Astrocyte of the cerebellum (primary cell): ENCODE measurements at regions not wholly inside any gene's neighbourhood (a gene's known extent, or its start where the extent isn't known, plus 50 kb on each side); places are given as distances from the start of the nearest gene placed in this dataset.
A peak's percentile ranks its signal among the peaks of the same experiment; 100 is the strongest.

Source experiments
- DNase-seq: peaks from one replicate; pipeline ENCODE4 v3.0.0-alpha.2; 2011; ENCODE audit warnings: low read depth
- H3K4me3 ChIP-seq: 2 replicates; pipeline ENCODE4 v1.5.1; 2011; ENCODE audit warnings: mild to moderate bottlenecking, low read depth, low read length, moderate library complexity
- in situ Hi-C: cut with HindIII; loops from 2 replicates; pipeline ENCODE4 v1.10.0; 2017; ENCODE audit warnings: low sequenced_read_pairs
- TF ChIP-seq, protein P1 (sequence below): IDR thresholded peaks from 2 replicates; pipeline ENCODE4 v1.5.1; 2012; ENCODE audit warnings: low read length, low read depth, moderate library complexity, mild to moderate bottlenecking; ENCODE audit errors: missing control alignments

DNA sequence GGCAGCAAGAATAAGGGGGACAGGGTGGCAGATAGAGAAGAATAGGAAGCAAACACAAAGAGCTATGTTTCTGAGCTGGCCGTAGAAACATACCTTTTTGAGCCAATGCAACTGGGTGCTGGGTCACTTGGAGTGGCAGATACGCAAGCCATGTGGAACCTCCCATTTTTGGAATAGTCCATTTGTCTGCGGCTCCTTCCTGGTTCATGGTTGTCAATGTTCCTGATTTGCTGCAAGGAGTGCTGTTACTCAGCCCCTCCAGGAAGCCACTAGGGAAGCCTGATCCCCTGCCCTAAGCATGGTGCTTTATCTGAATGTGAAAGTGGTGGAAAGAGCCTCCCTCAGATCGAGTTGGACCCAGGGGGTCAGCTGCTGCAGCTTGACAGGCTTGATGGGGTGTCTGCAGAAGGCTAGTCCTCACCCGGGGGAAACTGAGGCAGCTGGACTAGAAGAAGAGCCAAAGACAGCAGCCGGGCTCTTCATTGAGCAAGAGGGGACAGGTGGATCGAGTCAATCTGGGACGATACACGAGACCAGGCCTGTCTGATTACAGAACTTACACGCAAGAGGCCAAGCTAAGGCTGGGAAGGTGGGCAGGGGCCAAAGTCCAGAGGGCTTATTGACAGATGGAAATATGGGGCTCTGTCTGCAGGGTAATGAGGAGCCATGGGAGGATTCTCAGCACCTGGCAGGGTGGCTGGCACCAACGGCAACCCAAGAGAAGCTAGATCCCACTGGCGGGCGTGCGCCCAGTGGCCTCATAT, 57.4 kb upstream of the CTNNBL1 start:
- no peak for DNase-seq
- no peak overlapping the region for H3K4me3 ChIP-seq
- in situ Hi-C loops, result no loop called here
- TF ChIP-seq, protein P1, sequence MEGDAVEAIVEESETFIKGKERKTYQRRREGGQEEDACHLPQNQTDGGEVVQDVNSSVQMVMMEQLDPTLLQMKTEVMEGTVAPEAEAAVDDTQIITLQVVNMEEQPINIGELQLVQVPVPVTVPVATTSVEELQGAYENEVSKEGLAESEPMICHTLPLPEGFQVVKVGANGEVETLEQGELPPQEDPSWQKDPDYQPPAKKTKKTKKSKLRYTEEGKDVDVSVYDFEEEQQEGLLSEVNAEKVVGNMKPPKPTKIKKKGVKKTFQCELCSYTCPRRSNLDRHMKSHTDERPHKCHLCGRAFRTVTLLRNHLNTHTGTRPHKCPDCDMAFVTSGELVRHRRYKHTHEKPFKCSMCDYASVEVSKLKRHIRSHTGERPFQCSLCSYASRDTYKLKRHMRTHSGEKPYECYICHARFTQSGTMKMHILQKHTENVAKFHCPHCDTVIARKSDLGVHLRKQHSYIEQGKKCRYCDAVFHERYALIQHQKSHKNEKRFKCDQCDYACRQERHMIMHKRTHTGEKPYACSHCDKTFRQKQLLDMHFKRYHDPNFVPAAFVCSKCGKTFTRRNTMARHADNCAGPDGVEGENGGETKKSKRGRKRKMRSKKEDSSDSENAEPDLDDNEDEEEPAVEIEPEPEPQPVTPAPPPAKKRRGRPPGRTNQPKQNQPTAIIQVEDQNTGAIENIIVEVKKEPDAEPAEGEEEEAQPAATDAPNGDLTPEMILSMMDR, result no peak

DNA sequence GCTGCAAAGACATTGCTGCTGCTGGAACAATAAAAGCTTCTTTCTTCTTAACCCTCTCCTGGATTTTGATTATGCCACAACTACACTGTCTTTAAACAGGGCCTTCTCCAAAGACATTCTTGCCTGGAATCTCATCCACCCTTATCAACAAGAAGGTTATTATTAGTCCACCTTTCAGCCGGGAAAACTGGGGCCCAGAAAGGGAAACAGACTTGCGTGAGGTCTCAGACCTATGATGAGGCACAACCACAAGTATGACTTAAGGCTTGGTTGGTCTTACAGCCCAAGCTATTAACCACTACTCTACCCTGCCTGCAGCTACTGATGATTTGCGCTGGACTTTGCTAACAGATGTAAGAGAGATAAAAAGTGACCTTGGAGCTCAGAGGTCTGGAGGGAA, 62.8 kb upstream of the CTNNBL1 start:
- no peak for DNase-seq
- in situ Hi-C loops, result loop anchor here (5.0 kb wide), 2 partner anchors 54 to 81 kb away; no protein-coding TSS in a partner anchor
- H3K4me3 ChIP-seq, result no peak overlapping the region
- TF ChIP-seq, protein P1, result no peak

DNA sequence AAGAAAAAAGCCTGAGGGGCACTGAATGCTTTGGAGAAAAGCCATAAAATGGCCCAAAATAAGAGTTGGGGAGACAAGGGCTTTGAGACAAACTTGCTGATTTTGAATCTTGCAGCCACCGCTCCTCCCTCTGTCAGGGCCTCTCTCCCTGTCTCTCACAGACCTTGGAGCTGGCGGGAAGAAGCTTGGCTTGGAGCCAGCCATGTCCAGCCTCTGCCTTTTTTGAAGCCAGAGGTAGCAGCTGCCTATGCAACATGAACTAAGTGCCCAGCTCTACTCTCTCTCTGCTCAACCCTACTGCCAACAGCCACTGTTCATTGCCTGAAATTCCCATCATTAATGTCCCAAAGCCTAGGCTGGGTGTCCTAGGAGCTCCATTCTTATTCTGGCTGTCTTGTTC, 63.7 kb upstream of the CTNNBL1 start:
- TF ChIP-seq, protein P1, result no peak
- in situ Hi-C loops, result loop anchor here (5.0 kb wide), 2 partner anchors 53 to 82 kb away; no protein-coding TSS in a partner anchor
- DNase-seq, result no peak
- no peak overlapping the region for H3K4me3 ChIP-seq

DNA sequence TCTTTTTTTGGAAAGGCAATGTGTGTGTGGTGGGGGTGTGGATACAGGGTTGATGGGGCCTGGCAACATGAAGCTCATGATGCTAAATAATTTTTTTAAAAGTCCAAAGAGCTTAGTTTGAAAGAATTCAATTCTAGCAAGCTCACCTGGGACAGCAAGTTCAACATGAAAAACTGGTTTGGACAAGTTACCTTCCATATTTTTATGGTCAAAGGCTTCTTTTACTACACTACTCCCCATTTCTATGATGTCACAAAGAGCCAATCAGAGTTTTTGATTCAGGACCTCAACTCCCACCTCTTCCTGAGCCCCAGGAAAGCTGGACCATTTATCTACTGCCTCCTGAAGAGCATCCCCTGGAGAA, 66.1 kb upstream of the CTNNBL1 start:
- in situ Hi-C loops, result no loop called here
- H3K4me3 ChIP-seq, result no peak overlapping the region
- TF ChIP-seq, protein P1, result no peak
- DNase-seq, result no peak

GRCh38 chr20:37627060-37627766, 66.6 kb upstream of the CTNNBL1 start:
- in situ Hi-C loops, result no loop called here
- TF ChIP-seq, protein P1, result no peak
- DNase-seq, result peak; percentile 31
- no peak overlapping the region for H3K4me3 ChIP-seq

GRCh38 chr20:37624963-37625362, 68.9 kb upstream of the CTNNBL1 start:
- DNase-seq, result no peak
- TF ChIP-seq, protein P1, result no peak
- in situ Hi-C loops, result no loop called here
- no peak overlapping the region for H3K4me3 ChIP-seq
